Heart right ventricle (tissue), 16 donors: ENCODE measurements at regions not wholly inside any gene's neighbourhood (a gene's known extent, or its start where the extent isn't known, plus 50 kb on each side); places are given as distances from the start of the nearest gene placed in this dataset.

Experiments
- ATAC-seq, 8 donors: fragments of 200-7000 bp; cut with Tn5 transposase; one replicate each; pipeline ENCODE4 v1.9.1; 2020; ENCODE audit warnings: mild to moderate bottlenecking in 8 of 8, moderate library complexity in 8 of 8, moderate number of reproducible peaks in 1 of 8
- DNase-seq, 2 donors: peaks; one replicate each; pipeline ENCODE4 v3.0.0-alpha.2; 2020
- H3K27ac ChIP-seq, 10 donors: fragments of 200-600 bp; sonication (generic) in 2 of 10; one replicate each; pipeline versions ENCODE4 v1.5.0 to v1.8.0; 2020 to 2022; ENCODE audit warnings: mild to moderate bottlenecking in 3 of 10
- H3K27me3 ChIP-seq, 7 donors: fragments of 200-600 bp; one replicate each; pipeline ENCODE4 v1.8.0; 2021 to 2022; ENCODE audit warnings: mild to moderate bottlenecking in 2 of 7
- H3K36me3 ChIP-seq, 9 donors: fragments of 200-600 bp; sonication (generic) in 1 of 9; one replicate each; pipeline versions ENCODE4 v1.5.0 to v1.8.0; 2020 to 2022; ENCODE audit warnings: mild to moderate bottlenecking in 2 of 9
- H3K4me1 ChIP-seq, 9 donors: fragments of 200-600 bp; sonication (generic) in 1 of 9; one replicate each; pipeline versions ENCODE4 v1.5.0 to v1.8.0; 2020 to 2022; ENCODE audit warnings: mild to moderate bottlenecking in 4 of 9
- H3K4me3 ChIP-seq, 10 donors: fragments of 200-600 bp; sonication (generic) in 2 of 10; one replicate each; pipeline versions ENCODE4 v1.5.0 to v1.8.0; 2020 to 2022; ENCODE audit warnings: mild to moderate bottlenecking in 7 of 10, moderate library complexity in 2 of 10
- H3K9me3 ChIP-seq, 11 donors: fragments of 200-600 bp in 10 of 11; sonication (generic) in 2 of 11; one replicate each; pipeline versions ENCODE4 v1.5.0 to v1.8.0; 2013 to 2022; ENCODE audit warnings: mild to moderate bottlenecking in 2 of 11, control low read depth in 1 of 11, moderate library complexity in 1 of 11
- CTCF ChIP-seq, 9 donors: fragments of 200-600 bp; sonication (generic) in 2 of 9; IDR thresholded peaks; one replicate each; pipeline versions ENCODE4 v1.5.0 to v1.8.0; 2021 to 2022; ENCODE audit warnings: antibody characterized with exemption in 9 of 9, mild to moderate bottlenecking in 5 of 9, moderate library complexity in 1 of 9
- WGBS, 2 donors: extraction: QIAGEN DNeasy Blood & Tissue Kit; methylation state at CpG; one replicate each; pipeline ENCODE4 v1.1.7; 2013; ENCODE audit warnings: inconsistent platforms in 1 of 2; 5-methylcytosine and 5-hydroxymethylcytosine counted together
- intact Hi-C, 10 donors: fragments of 100-400 bp; cut with DNase I; formaldehyde crosslinking; loops; one replicate each; pipeline versions ENCODE4 v1.11.1 to v1.14.2; 2022
- donor health status: Arrhythmogenic right ventricular cardiomyopathy.
- donor health status: ischemic (EF 13 %, LVEDD 7.1; RV severe dilation, severe dysfunction).
- donor health status: healthy with polysubstance abuse.
- donor health status: DM: no; HTN: yes; CAD: no.
- donor health status: DM: no; HTN: no; CAD: no.
- donor health status: ischemic (EF 25% LVEDD 6.9; RV normal size, moderate dysfunction).
- donor health status: ischemic (EF 25% LVEDD 5.7; RV mildly dilated, moderate dysfunction).
- donor health status: healthy.
- donor health status: DM: yes; HTN: yes; CAD: no.
- donor health status: Ischemic cardiomyopathy.
- donor health status: ischemic (EF 35%, LVEDD 5.7; RV mildly dilated, moderate dysfunction).
- donor health status: nonischemic (EF 11% LVEDD 7.7; RV severe dilation, severe dysfunction).
- donor health status: DM: yes; HTN: yes; CAD: no.
- donor health status: PGD.
- donor health status: ischemic (EF 29% LVEDD 5.4; RV normal size, mild dysfunction).
- donor health status: nonischemic (EF 23%, LVEDD 6.1; RV moderate dilation, normal function).

- H3K27me3 ChIP-seq = no peaks in the 10 kb centered on the region
- H3K27ac ChIP-seq = peak overlapping the region in 8 of 10 donors; percentile 4 to 60 (median 46)
- WGBS, 2 donors = 40 to 53% methylated on average over 3 of the region's 3 CpGs
- peak; percentile 62 to 92 (median 78) for ATAC-seq
- no peak for TF ChIP-seq CTCF (IDR thresholded peaks at IDR 0.05)
- intact Hi-C loops = no loop called here
- no peaks in the 10 kb centered on the region for H3K9me3 ChIP-seq
- H3K36me3 ChIP-seq = no peaks in the 10 kb centered on the region
- H3K4me1 ChIP-seq = peaks cover 0 to 62% (median 26%) of the 10 kb centered on the region in 9 donors
- no peak overlapping the region for H3K4me3 ChIP-seq
- DNase-seq = peak in 1 of 2 donors; percentile 34
Observed at GRCh38 chr3:64355401-64355807, 130.1 kb upstream of the PRICKLE2 start.

- 68 to 77% methylated on average over 5 of the region's 5 CpGs for WGBS, 2 donors
- TF ChIP-seq CTCF (IDR thresholded peaks at IDR 0.05) = no peak
- Histone ChIP-seq H3K27me3 (no peaks in the 10 kb centered on the region), H3K4me1 (peaks cover 0 to 62% (median 25%) of the 10 kb centered on the region in 9 donors), H3K9me3 (no peaks in the 10 kb centered on the region), H3K27ac (peak overlapping the region in 6 of 10 donors; percentile 4 to 60 (median 47)), H3K4me3 (no peak overlapping the region), H3K36me3 (no peaks in the 10 kb centered on the region)
- DNase-seq = no peak
- peak in 1 of 8 donors; percentile 18 for ATAC-seq
- intact Hi-C loops = no loop called here
Observed at GRCh38 chr3:64354956-64355355, 129.7 kb upstream of the PRICKLE2 start.

GRCh38 chr3:64354221-64354620, 129.0 kb upstream of the PRICKLE2 start:
- intact Hi-C loops = no loop called here
- Histone ChIP-seq H3K36me3 (no peaks in the 10 kb centered on the region), H3K27me3 (no peaks in the 10 kb centered on the region), H3K27ac (no peak overlapping the region), H3K4me1 (peaks cover 0 to 60% (median 22%) of the 10 kb centered on the region in 9 donors), H3K4me3 (no peak overlapping the region), H3K9me3 (no peaks in the 10 kb centered on the region)
- TF ChIP-seq CTCF (IDR thresholded peaks at IDR 0.05) = no peak
- no peak for ATAC-seq
- WGBS, 2 donors = 93 to 95% methylated on average over 5 of the region's 5 CpGs
- DNase-seq = no peak

- ATAC-seq (no peak), DNase-seq (no peak)
- no peaks in the 10 kb centered on the region for H3K9me3 ChIP-seq
- WGBS, 2 donors = 67 to 76% methylated on average over 6 of the region's 6 CpGs
- no peak for TF ChIP-seq CTCF (IDR thresholded peaks at IDR 0.05)
- no peak overlapping the region for H3K4me3 ChIP-seq
- H3K4me1 ChIP-seq = peaks cover 0 to 50% (median 19%) of the 10 kb centered on the region in 9 donors
- no peaks in the 10 kb centered on the region for H3K36me3 ChIP-seq
- no peaks in the 10 kb centered on the region for H3K27me3 ChIP-seq
- intact Hi-C loops = no loop called here
- no peak overlapping the region for H3K27ac ChIP-seq
Observed at GRCh38 chr3:64353226-64353625, 128.0 kb upstream of the PRICKLE2 start.
